Osteoblast (primary cell): ENCODE measurements at regions not wholly inside any gene's neighbourhood (a gene's known extent, or its start where the extent isn't known, plus 50 kb on each side); places are given as distances from the start of the nearest gene placed in this dataset.

Experiments used
- DNase-seq: peaks from one replicate; pipeline ENCODE4 v3.0.0; 2011; ENCODE audit warnings: low spot score, mixed read lengths; ENCODE audit not compliant: insufficient read length; ENCODE audit errors: missing footprints
- H2AFZ ChIP-seq: 2 replicates; pipeline ENCODE4 v1.6.0; 2011; ENCODE audit warnings: mild to moderate bottlenecking, low read length
- H3K27ac ChIP-seq: 2 replicates; pipeline ENCODE4 v1.5.1; 2011; ENCODE audit warnings: mild to moderate bottlenecking, low read depth, low read length, moderate library complexity
- H3K27me3 ChIP-seq: 2 replicates; pipeline ENCODE4 v1.6.0; 2012; ENCODE audit warnings: mild to moderate bottlenecking, control low read depth, inconsistent platforms, low read length, moderate library complexity; ENCODE audit not compliant: insufficient read depth
- H3K36me3 ChIP-seq: 2 replicates; pipeline ENCODE4 v1.5.1; 2011; ENCODE audit warnings: mild to moderate bottlenecking, low read length, control low read depth, moderate library complexity; ENCODE audit not compliant: insufficient read depth
- H3K4me1 ChIP-seq: 2 replicates; pipeline ENCODE4 v1.5.1; 2011; ENCODE audit warnings: mild to moderate bottlenecking, low read length, control low read depth, moderate library complexity; ENCODE audit not compliant: insufficient read depth
- H3K4me2 ChIP-seq: 2 replicates; pipeline ENCODE4 v1.6.0; 2011; ENCODE audit warnings: mild to moderate bottlenecking, low read length; ENCODE audit not compliant: insufficient read depth
- H3K4me3 ChIP-seq: fragments of 200-600 bp; sonication (generic); 3 replicates; pipeline ENCODE4 v1.5.1; 2012; ENCODE audit warnings: mild to moderate bottlenecking, low read length, inconsistent platforms; ENCODE audit not compliant: insufficient read depth
- H3K79me2 ChIP-seq: 2 replicates; pipeline ENCODE4 v1.6.0; 2012; ENCODE audit warnings: mild to moderate bottlenecking, low read length, control low read depth, inconsistent platforms; ENCODE audit not compliant: insufficient read depth
- H3K9me3 ChIP-seq: 2 replicates; pipeline ENCODE4 v1.5.1; 2011; ENCODE audit warnings: low read depth, low read length, control low read depth
- H4K20me1 ChIP-seq: 2 replicates; pipeline ENCODE4 v1.6.0; 2012; ENCODE audit warnings: mild to moderate bottlenecking, low read length, control low read depth; ENCODE audit not compliant: insufficient read depth
- CTCF ChIP-seq: IDR thresholded peaks from 2 replicates; pipeline ENCODE4 v1.5.1; 2011; ENCODE audit warnings: mild to moderate bottlenecking, low read depth, low read length, moderate library complexity; ENCODE audit errors: extremely low read depth

DNA sequence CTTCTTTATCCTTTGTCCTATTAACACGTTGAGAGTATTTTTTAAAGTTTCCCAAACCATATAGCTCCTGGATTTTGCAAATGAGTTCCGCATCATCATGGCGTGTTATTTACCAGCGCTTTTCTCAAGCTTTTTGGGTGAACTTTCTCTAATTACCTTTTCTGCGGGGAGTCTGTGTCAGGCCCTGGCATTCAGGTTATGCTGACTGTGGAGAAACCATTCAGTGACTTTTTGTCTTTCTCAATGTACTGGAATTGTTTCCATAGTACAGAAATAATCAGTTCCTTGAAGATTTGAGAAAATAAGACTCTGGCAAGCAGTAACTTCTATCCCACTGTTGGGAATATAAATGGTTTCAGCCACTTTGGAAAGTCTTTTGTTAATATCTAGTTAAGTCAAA is 115.3 kb downstream of the CDH26 start:
- H3K4me2 ChIP-seq: no peak overlapping the region
- H3K36me3 ChIP-seq: no peaks in the 10 kb centered on the region
- no peaks in the 10 kb centered on the region for H3K27me3 ChIP-seq

GRCh38 chr20:60074276-60074675 is 116.1 kb downstream of the CDH26 start:
- H3K36me3 ChIP-seq: no peaks in the 10 kb centered on the region
- no peak for TF ChIP-seq CTCF
- no peaks in the 10 kb centered on the region for H3K27me3 ChIP-seq
- DNase-seq: no peak
- H4K20me1 ChIP-seq: no peaks in the 10 kb centered on the region
- H3K9me3 ChIP-seq: no peaks in the 10 kb centered on the region
- H3K4me3 ChIP-seq: no peak overlapping the region
- H3K79me2 ChIP-seq: no peaks in the 10 kb centered on the region
- H3K4me1 ChIP-seq: no peaks in the 10 kb centered on the region
- H3K27ac ChIP-seq: no peak overlapping the region
- no peak overlapping the region for H2AFZ ChIP-seq
- no peak overlapping the region for H3K4me2 ChIP-seq

More for the DNA sequence above, 115.3 kb downstream of the CDH26 start:
- Histone ChIP-seq H4K20me1 (no peaks in the 10 kb centered on the region), H2AFZ (no peak overlapping the region), H3K27ac (no peak overlapping the region), H3K4me1 (no peaks in the 10 kb centered on the region), H3K79me2 (no peaks in the 10 kb centered on the region), H3K4me3 (no peak overlapping the region), H3K9me3 (no peaks in the 10 kb centered on the region)
- DNase-seq: no peak
- TF ChIP-seq CTCF: no peak

DNA sequence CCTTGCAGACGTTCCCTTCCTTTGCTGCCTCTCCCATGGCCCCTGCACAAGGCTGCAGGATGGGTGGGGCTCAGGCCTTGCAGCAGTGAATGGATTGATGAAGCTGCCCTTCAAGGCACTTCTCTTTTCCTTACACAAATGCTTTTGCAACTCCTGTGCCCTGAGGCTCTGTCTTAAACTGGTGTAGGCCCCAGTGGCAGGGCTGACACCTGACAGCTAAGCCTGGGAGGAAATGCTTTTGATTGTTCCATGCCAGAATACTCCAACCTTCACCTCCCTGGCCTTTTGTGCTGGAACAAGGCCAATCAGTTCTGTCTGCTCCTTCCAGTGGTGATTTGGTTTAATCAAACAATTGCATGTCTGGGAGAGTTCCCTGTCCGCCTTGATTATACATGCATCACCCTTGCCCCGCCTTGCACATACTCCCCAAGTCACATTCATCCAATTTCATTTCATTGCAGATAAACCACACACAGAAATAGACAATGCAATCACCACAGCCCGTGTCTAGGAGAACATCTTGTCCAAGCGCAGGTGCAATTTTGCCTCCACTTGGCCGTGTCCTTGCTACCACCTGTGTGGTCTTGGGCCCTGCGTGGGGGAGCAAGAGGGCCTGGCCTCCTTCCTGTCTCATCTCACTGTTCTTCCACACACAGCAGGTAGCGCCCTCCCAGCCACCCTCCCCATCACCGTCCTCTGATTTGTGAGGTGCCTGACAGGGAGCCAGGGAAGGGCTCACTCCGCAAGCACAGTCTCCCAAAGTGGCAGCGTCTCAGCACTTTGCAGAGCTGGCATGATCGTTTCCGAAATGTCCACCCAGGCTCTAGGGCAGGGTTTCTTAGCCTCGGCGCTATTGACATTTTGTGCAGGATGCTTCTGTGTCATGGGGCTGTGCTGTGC is 120.4 kb downstream of the CDH26 start:
- H3K36me3 ChIP-seq: no peaks in the 10 kb centered on the region
- no peaks in the 10 kb centered on the region for H3K27me3 ChIP-seq
- no peak for TF ChIP-seq CTCF
- H3K4me2 ChIP-seq: no peak overlapping the region
- no peak overlapping the region for H2AFZ ChIP-seq
- no peak for DNase-seq
- no peaks in the 10 kb centered on the region for H3K79me2 ChIP-seq
- H3K4me3 ChIP-seq: no peak overlapping the region
- H4K20me1 ChIP-seq: no peaks in the 10 kb centered on the region
- H3K27ac ChIP-seq: no peak overlapping the region
- H3K9me3 ChIP-seq: no peaks in the 10 kb centered on the region
- H3K4me1 ChIP-seq: no peaks in the 10 kb centered on the region

DNA sequence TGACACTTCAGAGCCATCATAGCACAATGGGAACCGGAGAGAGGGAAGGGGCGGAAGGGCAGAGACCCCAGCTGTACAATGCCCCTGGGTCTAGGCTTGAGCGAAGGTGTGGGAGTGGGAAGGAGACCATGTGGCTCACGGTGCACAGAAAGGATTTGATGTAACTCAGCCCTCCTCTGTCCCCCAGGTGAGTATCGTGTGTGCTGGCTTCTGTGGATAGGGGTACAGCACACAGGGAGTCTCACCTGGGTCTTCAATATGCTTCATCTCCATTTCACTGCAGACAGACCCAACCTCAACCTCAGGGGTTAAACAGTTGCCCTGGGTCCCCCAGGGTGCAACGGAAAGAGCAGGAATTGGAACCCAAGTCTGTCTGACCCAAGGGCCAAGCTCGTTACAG is 122.2 kb downstream of the CDH26 start:
- DNase-seq: no peak
- H3K4me1 ChIP-seq: no peaks in the 10 kb centered on the region
- no peak overlapping the region for H2AFZ ChIP-seq
- no peaks in the 10 kb centered on the region for H3K9me3 ChIP-seq
- H3K27ac ChIP-seq: no peak overlapping the region
- H4K20me1 ChIP-seq: no peaks in the 10 kb centered on the region
- H3K4me3 ChIP-seq: no peak overlapping the region
- H3K36me3 ChIP-seq: no peaks in the 10 kb centered on the region
- H3K79me2 ChIP-seq: no peaks in the 10 kb centered on the region
- TF ChIP-seq CTCF: no peak
- no peak overlapping the region for H3K4me2 ChIP-seq
- H3K27me3 ChIP-seq: no peaks in the 10 kb centered on the region
